ENCODE measurements at regions not wholly inside any gene's neighbourhood (a gene's known extent, or its start where the extent isn't known, plus 50 kb on each side); places are given as distances from the start of the nearest gene placed in this dataset.

- TF ChIP-seq POLR2A (IDR thresholded peaks at IDR 0.05; ENCODE audit: low read length) = no peak
- TF ChIP-seq GATA1 (IDR thresholded peaks at IDR 0.05; ENCODE audit: low read depth, low read length) = no peak
Measured at GRCh38 chr12:74483057-74483456, 54.6 kb upstream of the ATXN7L3B start.

All from erythroblast (primary cell).